Esophagus squamous epithelium (tissue), 4 donors: ENCODE measurements at regions not wholly inside any gene's neighbourhood (a gene's known extent, or its start where the extent isn't known, plus 50 kb on each side); places are given as distances from the start of the nearest gene placed in this dataset.

Experiments
- CTCF ChIP-seq, 6 experiments: fragments of 450-650 bp in 4 of 6; fragments of 200-600 bp in 2 of 6; sonication (generic) in 2 of 6; IDR thresholded peaks; one replicate each; pipeline ENCODE4 v1.5.1; 2016 to 2019; ENCODE audit warnings: antibody characterized with exemption in 6 of 6, mild to moderate bottlenecking in 4 of 6, moderate library complexity in 4 of 6
- POLR2A ChIP-seq, 4 donors: fragments of 450-650 bp; IDR thresholded peaks; one replicate each; pipeline ENCODE4 v1.6.1; 2017; ENCODE audit warnings: antibody characterized with exemption in 4 of 4, mild to moderate bottlenecking in 4 of 4, moderate library complexity in 3 of 4

GRCh38 chr5:3313569-3313968 lies 282.1 kb upstream of the IRX1 start:
- no peak for TF ChIP-seq CTCF (IDR thresholded peaks at IDR 0.05)
- TF ChIP-seq POLR2A (IDR thresholded peaks at IDR 0.05), result no peak
